ACC112 (cell line): ENCODE measurements at regions not wholly inside any gene's neighbourhood (a gene's known extent, or its start where the extent isn't known, plus 50 kb on each side); places are given as distances from the start of the nearest gene placed in this dataset.

ENCODE experiments used
- H2AFZ ChIP-seq: fragments of 200-600 bp; sonication (generic); one replicate; pipeline ENCODE4 v1.6.0; 2017; ENCODE audit warnings: antibody characterized with exemption, low read length; ENCODE audit not compliant: unreplicated experiment
- H3K27ac ChIP-seq: fragments of 200-600 bp; sonication (generic); 2 replicates; pipeline ENCODE4 v1.5.1; 2014; ENCODE audit warnings: low read depth, mild to moderate bottlenecking, antibody characterized with exemption, low read length, moderate library complexity
- H3K27me3 ChIP-seq: fragments of 200-600 bp; sonication (generic); 2 replicates; pipeline ENCODE4 v1.6.1; 2014; ENCODE audit warnings: mild to moderate bottlenecking, antibody characterized with exemption, low read length, moderate library complexity, mixed read lengths; ENCODE audit not compliant: insufficient read depth
- H3K36me3 ChIP-seq: fragments of 200-600 bp; sonication (generic); 2 replicates; pipeline ENCODE4 v1.6.1; 2016; ENCODE audit warnings: mild to moderate bottlenecking, antibody characterized with exemption, low read length, moderate library complexity, mixed read lengths; ENCODE audit not compliant: insufficient read depth
- H3K4me1 ChIP-seq: fragments of 200-600 bp; sonication (generic); one replicate; pipeline ENCODE4 v1.6.1; 2016; ENCODE audit warnings: low read length, mixed read lengths; ENCODE audit not compliant: insufficient read depth, unreplicated experiment, control insufficient read depth
- H3K4me3 ChIP-seq: fragments of 200-600 bp; sonication (generic); 2 replicates; pipeline ENCODE4 v1.5.1; 2014; ENCODE audit warnings: mild to moderate bottlenecking, low read depth, low read length
- H3K79me2 ChIP-seq: fragments of 200-600 bp; sonication (generic); one replicate; pipeline ENCODE4 v1.6.0; 2016; ENCODE audit warnings: low read length; ENCODE audit not compliant: control insufficient read depth, unreplicated experiment, insufficient read depth

DNA sequence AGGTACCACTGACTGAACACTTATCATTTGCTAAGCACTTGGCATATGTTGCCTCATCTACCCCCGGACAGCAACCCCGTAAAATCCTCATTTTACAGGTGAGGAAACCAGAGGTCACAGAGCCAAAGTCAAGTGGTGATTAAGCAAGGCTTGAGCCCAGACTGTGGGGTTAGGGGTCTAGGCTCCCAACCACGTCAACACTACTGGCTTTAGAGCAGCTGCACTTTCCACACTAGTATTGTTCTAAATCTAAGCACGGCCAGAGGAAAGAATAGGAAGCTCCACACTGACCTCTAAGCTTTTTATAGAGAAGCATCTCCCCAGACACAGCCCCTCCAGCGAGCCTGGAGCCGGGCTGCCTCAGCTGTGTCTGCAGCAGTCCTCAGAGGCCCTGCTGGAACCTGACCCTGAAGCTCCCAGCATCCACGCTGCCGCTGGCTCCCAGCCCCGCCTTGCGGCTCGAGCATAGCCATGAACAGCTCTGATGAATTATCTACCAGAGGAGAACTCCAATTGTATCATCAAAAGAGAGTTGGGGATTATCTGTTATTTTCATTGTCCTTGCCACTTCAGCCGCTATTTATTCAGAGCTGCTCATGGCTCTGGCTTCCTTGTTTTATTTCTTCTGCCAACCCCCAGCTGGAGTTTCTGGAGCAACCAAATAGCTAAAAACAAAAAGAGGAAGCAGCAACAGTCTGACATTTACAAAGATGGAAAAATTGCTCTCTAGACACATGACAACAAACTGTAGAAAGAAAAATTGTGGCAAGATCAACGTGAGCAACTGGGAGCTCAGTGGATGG lies 62.2 kb upstream of the RTN4 start:
- Histone ChIP-seq H3K36me3 (no peaks in the 10 kb centered on the region), H3K4me1 (peaks cover 85% of the 10 kb centered on the region), H3K4me3 (peak overlapping the region; percentile 2; the same call in 1 of the 2 replicates), H3K27ac (peak overlapping the region; percentile 88), H3K79me2 (no peaks in the 10 kb centered on the region), H2AFZ (peak overlapping the region; percentile 74), H3K27me3 (no peaks in the 10 kb centered on the region)

DNA sequence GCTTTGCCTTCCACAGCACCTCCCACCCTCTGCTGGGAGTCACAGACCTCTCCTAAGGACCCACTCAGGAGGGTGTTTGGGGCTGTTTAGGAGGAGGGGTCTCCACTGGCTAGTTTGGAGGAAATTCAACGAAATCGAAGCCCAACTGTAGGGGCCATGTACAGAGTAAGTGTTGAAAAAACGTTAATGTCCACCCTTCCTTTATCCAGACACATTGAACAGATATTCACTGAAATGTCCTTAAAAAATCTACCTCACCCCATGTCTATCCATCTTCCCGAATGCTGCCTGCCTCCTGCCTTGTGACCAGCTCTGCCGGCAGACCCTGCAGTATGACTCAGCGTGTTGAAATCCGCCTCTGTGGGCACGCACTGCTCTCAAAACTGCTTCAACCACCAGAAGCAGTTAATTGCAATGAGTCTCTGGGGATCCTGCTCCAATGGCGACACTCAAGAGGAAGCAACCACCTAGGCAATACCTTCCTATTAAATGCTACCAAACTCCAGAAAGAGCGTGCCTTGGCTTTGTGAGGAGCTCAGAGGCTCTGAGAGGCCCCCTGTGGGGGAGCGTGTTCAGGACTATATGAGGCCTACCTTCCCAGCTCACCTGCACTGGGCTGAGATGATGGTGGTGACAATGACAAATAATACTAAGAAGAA lies 61.4 kb upstream of the RTN4 start:
- Histone ChIP-seq H3K36me3 (no peaks in the 10 kb centered on the region), H2AFZ (peak overlapping the region; percentile 74), H3K27me3 (no peaks in the 10 kb centered on the region), H3K79me2 (no peaks in the 10 kb centered on the region), H3K4me3 (peak overlapping the region; percentile 26; the same call in 1 of the 2 replicates), H3K27ac (peak overlapping the region; percentile 88), H3K4me1 (peaks cover 93% of the 10 kb centered on the region)

DNA sequence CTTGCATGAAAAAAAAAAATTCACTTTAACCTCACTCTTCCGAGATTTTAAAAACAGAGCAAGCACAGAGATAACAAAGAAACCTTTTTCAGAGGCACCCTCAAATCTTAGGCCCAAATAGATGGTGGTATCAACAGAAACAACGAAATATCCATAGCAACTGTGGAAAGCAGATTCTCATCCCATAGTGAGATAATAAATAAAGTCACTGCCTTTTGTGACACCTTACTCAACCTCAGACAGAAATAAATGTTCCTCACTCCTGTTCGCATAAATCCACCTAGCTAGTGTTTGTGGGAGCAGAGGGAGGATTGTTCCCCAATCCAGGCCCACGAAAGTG lies 60.9 kb upstream of the RTN4 start:
- Histone ChIP-seq H3K36me3 (no peaks in the 10 kb centered on the region), H3K4me1 (peaks cover 95% of the 10 kb centered on the region), H3K27ac (peak overlapping the region; percentile 88), H3K4me3 (peak overlapping the region; percentile 26; the same call in 1 of the 2 replicates), H3K27me3 (no peaks in the 10 kb centered on the region), H2AFZ (peak overlapping the region; percentile 18), H3K79me2 (no peaks in the 10 kb centered on the region)

DNA sequence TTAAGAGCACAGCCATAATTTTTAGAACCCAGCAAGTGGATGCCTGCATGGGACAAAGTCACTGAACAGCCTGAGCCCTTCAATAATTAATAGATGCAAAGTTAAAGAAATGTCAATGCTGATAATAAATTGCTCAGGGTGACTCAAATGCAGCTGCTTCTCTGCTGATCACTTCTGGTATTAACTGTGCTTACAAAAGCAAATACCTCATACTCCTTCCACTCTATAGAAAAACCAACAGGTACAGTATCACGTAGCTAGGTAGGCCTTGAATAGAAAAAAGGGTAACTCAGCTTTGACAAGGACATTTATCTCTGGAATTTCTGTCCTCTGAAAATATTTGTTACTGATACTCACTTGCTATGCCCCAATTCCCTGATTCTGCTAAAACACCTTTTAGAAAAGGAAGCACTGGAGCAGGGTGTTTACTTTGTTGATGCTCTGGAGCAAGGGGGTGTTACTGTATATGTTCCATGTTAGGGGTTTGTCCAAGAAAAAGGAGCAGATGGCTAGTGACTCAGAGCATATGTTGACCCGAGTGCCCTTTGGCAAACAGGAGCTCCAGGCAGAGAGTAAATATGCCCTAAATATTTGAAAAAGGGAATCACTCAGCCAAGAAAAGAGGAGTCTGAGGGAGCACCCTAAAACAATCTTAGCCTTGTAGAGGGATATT lies 59.1 kb upstream of the RTN4 start:
- no peak overlapping the region for H3K4me3 ChIP-seq
- H2AFZ ChIP-seq = no peak overlapping the region
- H3K36me3 ChIP-seq = no peaks in the 10 kb centered on the region
- no peaks in the 10 kb centered on the region for H3K79me2 ChIP-seq
- H3K4me1 ChIP-seq = peaks cover 86% of the 10 kb centered on the region
- H3K27ac ChIP-seq = peak overlapping the region; percentile 70
- no peaks in the 10 kb centered on the region for H3K27me3 ChIP-seq

DNA sequence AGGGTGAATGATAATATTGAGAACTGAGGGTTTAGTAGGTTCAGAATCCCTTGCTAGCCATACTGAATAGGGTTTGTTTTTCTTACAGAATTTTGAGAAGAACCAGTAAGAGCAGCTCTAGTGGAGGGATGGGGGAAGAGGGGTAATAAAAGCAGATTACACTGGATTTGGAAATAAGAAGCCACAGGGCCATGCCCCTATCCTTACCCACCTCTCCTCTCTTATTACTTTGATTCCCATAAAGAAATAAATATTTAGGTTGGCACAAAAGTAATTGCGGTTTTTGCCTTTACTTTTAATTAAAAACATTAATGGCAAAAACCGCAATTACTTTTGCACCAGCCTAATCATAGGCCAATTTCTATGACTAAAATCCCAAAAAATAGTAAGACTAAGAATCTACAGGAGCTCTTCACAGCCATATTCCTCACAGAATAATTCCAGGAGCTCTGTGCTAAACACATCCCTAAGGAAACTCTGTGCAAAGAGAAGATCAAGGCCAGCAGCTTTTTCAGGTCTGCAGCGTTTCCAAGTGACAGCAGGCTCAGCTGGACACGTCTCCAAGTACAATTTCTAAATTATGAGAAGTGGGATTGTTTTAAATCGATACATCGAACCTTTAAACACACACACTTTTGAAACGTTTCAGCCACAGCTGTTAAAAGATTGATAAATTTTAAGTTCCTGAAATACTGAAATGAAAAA lies 58.4 kb upstream of the RTN4 start:
- peaks cover 78% of the 10 kb centered on the region for H3K4me1 ChIP-seq
- peak overlapping the region; percentile 70; the same call in 1 of the 2 replicates for H3K27ac ChIP-seq

DNA sequence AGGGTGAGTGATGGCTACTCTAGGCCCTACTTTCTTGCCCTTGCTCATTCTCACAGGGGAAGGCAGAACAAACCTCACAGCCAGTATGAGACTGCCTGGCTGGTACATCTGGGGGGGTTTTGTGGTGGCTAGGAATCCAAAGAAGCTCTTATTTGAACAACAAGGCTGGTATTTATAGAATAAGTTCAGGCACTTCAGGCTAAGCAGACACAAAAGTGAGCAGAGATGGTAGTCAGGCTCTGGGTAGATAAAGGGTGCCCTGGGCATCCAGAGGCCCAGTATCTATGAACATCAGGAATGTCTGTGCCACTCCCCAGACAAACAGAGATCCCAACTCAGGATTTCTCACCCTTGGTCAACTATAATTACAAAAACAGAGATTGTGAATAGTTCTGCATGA lies 57.2 kb upstream of the RTN4 start:
- Histone ChIP-seq H2AFZ (peak overlapping the region; percentile 94), H3K36me3 (no peaks in the 10 kb centered on the region), H3K27ac (peak overlapping the region; percentile 81), H3K27me3 (no peaks in the 10 kb centered on the region), H3K79me2 (no peaks in the 10 kb centered on the region), H3K4me3 (no peak overlapping the region), H3K4me1 (peaks cover 71% of the 10 kb centered on the region)

More for the DNA sequence above, 58.4 kb upstream of the RTN4 start:
- H2AFZ ChIP-seq = no peak overlapping the region
- no peak overlapping the region for H3K4me3 ChIP-seq
- H3K27me3 ChIP-seq = no peaks in the 10 kb centered on the region
- no peaks in the 10 kb centered on the region for H3K79me2 ChIP-seq
- H3K36me3 ChIP-seq = no peaks in the 10 kb centered on the region

DNA sequence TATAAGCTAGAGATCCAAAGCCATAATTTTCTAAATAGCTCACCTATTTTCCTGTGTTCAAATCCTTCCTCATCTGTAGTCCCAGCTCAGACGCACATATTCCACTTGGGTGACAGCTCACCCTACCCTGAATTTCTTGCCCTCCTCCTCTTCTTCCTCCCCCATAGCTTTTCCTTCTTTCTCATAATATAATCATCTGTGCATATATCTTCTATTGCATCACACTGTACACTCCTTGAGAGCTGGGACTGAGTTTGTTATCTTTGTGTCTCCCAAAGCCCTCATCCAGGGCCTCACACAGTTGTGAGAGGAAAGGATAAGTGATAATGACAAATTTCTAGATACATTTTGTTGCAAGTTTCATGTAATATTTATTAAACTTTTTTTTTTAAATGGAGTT lies 55.9 kb upstream of the RTN4 start:
- H3K79me2 ChIP-seq = no peaks in the 10 kb centered on the region
- H3K4me3 ChIP-seq = no peak overlapping the region
- no peaks in the 10 kb centered on the region for H3K27me3 ChIP-seq
- H3K27ac ChIP-seq = peak overlapping the region; percentile 81
- no peak overlapping the region for H2AFZ ChIP-seq
- H3K4me1 ChIP-seq = peaks cover 71% of the 10 kb centered on the region
- H3K36me3 ChIP-seq = no peaks in the 10 kb centered on the region

DNA sequence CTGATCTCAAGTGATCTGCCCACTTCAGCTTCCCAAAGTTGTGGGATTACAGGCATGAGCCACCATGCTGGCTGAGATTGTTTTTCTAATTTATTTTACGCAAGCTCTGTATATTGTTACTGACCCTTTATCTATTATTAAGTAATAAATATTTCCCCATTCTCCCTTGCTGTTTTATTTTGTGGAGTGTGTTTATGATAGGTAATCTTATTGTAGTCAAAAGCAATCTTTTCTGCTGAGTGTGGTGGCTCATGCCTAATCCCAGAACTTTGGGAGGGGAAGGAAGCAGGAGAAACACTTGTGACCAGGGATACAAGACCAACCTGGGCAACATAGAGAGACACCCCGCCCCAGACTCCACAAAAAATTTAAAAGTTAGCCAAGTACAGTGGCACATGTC lies 55.2 kb upstream of the RTN4 start:
- Histone ChIP-seq H3K4me3 (no peak overlapping the region), H3K27me3 (no peaks in the 10 kb centered on the region), H2AFZ (no peak overlapping the region), H3K79me2 (no peaks in the 10 kb centered on the region), H3K4me1 (peaks cover 73% of the 10 kb centered on the region), H3K27ac (peak overlapping the region; percentile 81), H3K36me3 (no peaks in the 10 kb centered on the region)

DNA sequence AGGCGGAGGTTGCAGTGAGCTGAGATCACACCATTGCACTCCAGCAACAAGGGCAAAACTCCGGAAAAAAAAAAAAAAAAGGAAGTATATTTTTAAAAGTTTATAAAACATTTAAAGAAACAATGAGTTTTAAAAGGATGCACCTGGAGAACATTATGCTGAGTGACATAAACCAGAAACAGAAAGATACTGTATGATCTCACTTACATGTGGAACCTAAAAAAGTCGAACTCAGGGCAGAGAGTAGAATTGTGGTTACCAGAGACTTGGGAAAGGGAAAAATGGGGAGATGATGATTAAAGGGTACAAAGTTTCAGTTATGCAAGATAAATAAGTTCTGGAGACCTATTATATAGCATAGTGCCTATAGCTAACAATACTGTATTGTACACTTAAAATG lies 52.8 kb upstream of the RTN4 start:
- Histone ChIP-seq H3K27me3 (no peaks in the 10 kb centered on the region), H2AFZ (no peak overlapping the region), H3K36me3 (no peaks in the 10 kb centered on the region), H3K4me1 (peaks cover 67% of the 10 kb centered on the region), H3K4me3 (no peak overlapping the region), H3K27ac (peak overlapping the region; percentile 93; the same call in 1 of the 2 replicates), H3K79me2 (no peaks in the 10 kb centered on the region)

DNA sequence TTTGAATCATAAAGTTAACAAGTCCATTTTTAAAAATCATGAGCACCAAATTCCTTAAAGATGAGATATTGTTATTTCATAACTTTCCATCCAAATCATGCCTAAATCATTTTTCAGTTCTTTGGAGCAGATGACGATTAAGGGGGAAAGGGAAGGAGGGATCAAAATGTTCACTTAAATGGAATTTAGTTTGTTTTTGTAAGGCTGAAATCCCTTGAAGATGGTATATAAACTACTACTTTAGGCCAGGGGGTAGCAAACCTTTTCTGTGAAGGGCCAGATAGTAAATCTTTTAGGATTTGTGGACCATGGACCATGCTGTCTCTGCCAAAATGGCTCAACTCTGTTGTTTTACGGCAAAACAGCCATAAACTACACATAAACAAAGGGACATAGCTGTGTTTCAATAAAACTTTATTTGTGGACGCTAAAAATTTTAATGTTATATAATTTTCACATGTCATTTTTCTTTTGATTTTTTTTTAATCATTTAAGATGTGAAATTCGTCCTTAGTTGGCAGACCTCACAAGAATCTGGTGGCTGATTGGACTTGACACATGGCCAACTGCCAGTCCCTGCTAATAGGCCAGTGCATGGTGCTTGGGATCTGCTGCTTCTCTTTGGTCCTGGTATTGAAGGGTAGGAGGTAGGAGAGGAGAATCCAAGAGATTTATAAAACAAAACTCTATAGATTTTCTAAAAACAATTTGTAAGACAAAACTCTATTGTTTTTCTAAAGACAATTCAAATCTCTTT lies 52.0 kb upstream of the RTN4 start:
- peaks cover 67% of the 10 kb centered on the region for H3K4me1 ChIP-seq
- H2AFZ ChIP-seq = no peak overlapping the region
- peak overlapping the region; percentile 93 for H3K27ac ChIP-seq

More for the DNA sequence above, 52.0 kb upstream of the RTN4 start:
- Histone ChIP-seq H3K36me3 (no peaks in the 10 kb centered on the region), H3K79me2 (no peaks in the 10 kb centered on the region), H3K27me3 (no peaks in the 10 kb centered on the region), H3K4me3 (peak overlapping the region; percentile 44)
